Activated T-helper 9 cell treated with anti-CD3 and anti-CD28 coated beads, Interleukin-2, amount 50 U/mL, for 16 hours (primary cell): ENCODE measurements at regions not wholly inside any gene's neighbourhood (a gene's known extent, or its start where the extent isn't known, plus 50 kb on each side); places are given as distances from the start of the nearest gene placed in this dataset.

ENCODE experiments used
- DNase-seq: peaks from one replicate; pipeline ENCODE4 v3.0.0-alpha.2; 2020; ENCODE audit warnings: low read depth

DNA sequence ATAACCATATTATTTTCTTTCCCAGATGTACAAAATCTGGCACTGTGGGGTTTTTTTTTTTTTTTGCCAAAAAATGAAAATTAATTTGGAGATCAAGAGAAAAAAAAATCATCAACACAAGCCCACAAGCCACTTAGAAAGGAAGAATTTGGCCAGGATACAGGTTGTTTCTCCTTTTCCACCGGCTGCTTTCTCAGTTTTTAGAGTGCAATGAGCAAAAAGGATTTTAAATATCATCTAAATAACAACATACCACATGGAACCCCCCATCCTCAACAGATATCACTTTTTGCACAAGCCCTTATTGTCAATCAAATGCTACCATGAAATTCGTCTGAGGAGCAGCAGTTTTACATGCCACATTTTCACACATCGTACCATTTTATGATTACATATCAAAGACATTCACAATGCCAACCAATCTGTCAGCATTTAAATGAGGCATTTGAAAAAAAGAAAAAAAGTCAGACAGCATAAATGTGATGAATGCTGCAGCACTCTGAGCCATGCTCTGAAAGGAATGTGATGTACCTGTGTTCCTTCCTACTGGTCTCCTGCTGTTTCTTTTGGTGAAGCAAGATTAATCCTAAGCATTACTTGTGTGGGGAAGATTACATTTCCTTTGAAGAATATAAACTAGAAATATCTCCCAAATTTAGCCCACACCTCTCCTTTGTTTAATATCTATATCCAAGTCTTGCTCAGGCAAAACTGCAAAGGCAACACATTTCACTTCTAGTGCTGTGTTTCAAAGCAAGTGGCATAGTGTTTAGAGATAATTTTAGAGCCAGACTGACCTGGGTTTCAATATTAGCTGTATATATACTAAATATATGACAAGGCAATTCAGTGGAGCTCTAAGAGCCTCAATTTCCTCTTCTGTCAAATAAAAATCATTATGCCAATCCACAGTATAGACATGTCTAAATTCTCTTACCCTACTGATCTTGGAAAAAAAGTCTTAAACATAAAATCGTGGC, 391.3 kb downstream of the CMPK2 start:
- no peak for DNase-seq

DNA sequence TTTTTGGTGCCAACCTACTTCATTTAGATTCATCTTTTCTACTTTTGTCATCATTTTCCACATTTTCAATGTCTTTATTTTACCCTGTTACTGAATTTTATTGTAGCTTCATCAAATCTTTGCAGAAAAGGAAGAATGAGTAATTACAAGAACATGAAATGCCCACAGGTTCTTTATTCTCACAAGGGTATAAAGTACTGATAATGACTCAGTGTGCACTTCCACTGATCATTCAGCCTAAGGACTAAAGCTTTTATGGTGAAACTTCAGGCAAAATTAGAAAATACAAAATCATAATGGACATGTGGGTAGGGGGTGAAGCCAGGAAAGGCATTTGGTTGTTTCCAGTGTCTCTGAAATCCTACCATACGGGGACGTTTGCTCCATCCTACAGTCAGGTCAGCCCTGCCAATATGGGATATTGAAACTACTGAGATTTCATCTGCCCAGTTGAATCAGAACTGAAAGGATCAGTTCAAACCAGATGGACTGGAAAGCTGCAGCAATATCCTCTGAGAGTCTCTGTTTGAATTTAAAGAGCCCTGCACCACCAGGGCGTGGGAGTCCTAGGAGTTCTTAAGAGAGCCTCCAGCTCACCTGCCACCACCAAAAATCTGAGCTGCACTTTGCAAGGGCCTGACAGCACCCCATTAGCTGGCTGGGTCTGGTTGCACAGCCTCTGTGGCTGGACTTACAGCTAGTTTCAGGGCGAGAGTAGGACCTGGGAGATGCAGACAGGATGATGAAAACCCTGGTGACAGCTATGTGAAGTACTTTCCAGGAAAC, 390.4 kb downstream of the CMPK2 start:
- DNase-seq = no peak

DNA sequence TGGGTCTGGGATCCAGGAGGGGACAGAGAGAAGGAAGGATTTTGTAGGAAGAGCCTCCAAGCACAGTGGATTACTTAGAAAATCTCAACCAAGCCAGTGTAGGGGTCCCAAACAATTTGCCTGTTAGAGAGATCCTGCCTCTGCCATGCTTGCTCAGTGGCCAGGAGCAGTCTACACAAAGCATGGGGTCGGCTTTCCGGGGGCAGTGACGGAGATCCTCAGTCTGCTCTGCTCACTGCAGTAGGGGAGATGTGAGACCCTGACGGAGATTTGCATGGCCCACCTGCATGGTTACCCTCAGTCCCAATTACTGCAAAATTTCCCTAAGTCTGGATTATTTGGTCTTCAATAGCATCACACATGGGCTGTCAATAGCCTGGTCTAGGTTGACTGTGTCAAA, 385.2 kb downstream of the CMPK2 start:
- no peak for DNase-seq

DNA sequence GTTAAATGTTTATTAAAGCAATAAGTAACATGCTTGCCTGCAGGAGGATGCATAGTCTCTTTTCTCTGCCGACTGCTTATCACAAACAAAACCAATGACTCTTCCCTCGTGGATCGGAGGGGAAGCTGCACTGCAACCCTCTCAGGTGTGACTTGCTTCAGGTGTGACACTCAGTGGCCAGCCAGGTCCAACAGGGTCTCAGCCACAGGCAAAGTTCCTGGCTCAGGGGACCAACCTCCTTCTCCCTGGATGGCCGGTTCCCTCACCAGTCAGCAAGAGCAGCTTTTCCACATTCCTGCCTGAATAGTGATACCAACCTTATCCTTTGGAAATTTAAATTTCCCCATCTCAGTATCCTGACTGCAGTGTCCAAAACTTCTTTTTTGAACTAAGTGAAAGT, 383.5 kb downstream of the CMPK2 start:
- no peak for DNase-seq

DNA sequence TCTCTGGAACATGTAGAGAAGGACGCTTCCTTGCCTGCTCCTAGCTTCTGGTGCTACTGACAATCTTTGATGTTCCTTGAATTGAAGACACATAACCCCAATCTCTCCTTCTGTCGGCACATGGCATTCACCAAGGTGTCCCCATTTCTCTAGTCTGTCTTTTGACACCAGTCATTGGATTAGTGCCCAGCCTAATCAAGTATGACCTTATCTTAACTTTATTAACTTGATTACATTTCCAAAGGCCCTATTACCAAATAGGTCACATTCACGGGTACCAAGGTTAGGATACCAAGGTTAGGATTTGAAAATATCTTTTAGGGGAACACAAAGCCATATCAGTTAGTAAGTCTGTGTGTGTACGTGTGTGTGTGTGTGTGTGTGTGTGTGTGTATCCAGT, 377.9 kb downstream of the CMPK2 start:
- no peak for DNase-seq

DNA sequence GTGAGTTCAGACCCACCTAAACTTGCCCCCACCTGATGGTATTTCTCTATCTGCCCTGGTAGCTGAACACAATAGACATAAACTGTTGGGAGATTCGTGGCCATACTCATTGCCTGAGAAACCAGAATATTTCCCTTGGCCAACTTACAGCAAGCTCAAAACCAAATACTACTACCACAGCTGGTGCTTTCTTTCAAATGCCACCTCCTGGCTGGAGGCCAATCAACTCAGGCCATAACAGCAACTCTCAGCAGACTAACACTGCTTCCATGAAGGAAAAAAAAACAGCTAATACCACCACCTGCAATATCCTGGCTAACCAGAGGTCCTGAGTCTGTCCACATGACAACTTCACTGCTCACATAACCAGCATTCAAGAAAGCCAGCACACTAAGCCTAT, 373.1 kb downstream of the CMPK2 start:
- no peak for DNase-seq

DNA sequence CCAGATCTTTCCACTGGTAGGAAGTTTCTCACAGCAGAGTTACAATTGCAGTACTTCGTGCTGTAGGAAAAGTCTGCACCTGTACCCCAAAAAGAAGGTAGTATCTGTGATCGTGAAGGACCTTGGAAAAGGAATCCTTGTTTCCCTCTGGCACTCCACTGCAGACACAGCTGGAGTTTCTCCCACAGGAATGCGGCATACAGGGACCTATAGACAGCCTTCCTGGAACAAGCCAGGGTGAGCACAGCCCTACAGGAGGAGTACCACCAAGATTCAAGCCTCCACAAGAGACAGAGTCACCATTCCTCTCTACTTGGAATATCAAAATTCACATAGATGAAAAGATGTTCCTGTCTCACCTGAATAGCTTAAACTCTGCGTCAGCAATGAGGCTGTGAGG, 372.4 kb downstream of the CMPK2 start:
- DNase-seq = no peak

DNA sequence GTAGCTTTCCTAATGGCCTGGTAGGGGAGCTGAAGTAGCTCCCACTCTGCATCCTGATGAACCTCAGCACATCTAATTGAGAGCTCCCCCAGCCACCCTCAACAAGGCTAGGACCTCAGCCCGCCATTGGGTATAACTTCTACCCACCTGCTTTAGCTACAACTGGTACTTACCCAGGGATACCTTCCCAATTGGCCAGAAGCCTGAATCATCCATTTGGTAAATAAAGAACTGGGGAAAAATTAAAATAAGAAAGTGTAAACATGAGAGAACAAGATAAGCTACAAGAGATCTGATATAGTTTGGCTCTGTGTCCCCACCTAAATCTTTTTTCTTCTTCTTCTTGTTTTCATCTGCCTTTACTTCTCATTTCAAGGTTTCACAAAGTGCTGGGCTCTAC, 372.0 kb downstream of the CMPK2 start:
- DNase-seq = no peak

DNA sequence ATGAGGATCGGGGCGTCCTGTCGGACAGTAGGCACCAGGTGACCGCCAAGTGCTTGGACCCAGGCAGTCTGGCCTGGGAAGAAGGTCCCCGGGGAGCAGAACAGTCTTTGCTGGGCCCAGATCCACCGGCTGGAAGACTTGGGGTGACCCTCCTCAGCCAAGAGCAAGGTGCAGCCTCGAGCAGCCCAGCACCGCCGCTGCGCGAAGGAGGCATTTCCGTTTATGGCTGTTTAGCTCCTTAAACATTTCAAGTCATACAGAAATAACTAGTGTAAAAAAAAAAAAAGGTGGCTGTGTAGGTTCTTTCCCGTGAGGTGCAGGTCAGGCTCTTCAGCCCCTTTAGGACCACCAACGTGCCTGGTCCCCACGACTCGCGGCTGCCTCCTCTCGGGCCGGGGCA, 370.2 kb downstream of the CMPK2 start:
- DNase-seq = no peak

DNA sequence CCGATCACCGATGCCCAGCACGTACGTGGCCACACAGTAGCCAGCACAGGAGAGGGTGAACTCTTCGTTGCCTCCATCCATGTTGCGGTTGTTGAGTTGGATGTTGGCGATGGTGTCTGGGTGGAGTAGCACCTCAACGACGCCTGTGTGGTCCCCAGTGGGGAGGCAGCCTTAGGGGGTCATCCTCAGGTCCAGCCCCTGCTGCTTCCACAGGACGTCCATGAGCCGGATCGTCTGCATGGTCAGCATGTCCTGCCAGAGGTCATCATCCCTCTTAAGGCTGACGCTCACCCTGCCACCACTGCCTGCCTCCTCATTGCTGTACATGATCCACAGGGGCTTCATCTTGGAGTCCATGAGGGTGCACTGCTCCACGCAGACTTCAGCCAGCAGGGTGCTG, 369.3 kb downstream of the CMPK2 start:
- no peak for DNase-seq

DNA sequence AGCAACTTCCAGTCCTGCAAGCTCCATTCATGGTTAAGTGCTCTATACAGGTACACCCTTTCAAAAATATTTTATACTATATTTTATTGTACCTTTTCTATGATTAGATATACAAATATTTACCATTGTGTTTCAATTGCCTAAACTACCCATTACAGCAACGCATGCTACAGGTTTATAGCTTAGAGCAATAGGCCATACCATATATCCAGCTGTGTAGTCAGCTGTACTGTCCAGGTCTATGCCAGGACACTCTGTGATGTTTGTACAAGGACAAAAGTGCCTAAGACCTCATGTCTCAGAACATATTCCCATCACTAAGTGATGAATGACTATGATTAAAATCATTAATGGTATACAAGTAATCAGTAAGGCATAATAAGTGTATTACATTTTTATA, 368.7 kb downstream of the CMPK2 start:
- DNase-seq = no peak

DNA sequence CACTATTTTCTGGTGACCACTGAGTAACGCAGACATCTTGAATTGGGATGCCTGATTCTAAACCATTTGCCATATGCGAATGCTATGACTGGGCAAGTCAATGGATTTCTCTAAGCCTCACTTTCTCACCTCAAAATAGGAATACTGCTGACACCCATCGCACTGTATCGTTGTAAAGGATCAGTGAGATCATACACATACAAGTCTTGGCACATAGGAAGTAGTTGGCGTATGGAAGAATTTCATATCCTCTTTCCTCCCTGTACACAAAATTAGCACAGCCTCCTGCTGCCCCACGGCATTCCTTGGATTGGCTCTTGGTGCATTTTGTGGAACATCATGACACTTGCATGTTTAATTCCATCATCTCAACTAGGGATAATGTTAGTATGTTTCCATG, 366.9 kb downstream of the CMPK2 start:
- no peak for DNase-seq

DNA sequence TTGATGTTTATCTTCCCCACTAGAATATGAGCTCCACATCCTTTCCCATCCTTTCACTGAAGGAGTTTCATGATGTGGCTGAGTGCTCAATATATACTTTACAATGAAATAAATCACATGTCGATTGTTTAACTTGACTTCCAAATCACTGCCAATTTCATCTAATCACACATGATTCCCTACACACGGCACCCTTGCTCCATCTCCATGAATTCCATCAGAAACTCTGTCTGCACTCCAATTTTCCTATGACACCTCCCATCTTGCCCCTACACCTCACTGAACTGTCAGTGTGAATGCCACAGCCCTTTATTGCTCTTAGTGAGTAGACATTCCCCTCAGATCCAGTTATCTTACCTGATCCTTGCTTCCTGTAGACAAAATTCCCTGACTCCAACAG, 366.0 kb downstream of the CMPK2 start:
- DNase-seq = no peak

DNA sequence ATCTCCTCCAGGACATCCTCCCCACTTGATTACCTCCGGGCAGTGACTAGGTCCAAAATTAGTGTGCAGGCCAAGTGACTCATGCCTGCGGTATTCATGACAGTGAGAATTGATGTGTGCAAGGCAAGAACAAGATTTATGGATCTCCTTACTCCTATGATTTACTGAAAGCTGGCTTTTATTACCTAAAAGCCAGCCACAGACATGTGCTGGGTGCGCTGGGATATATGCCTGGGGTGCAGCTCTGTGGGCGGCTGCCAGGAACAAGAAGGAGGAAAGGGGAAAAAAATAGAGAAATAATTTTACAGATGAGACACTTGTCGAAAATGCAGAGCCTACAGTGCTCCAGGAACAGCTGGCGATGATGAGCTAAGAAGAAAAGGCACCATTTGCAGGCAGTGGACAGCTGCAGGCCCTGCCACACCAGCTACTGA, 359.3 kb downstream of the CMPK2 start:
- no peak for DNase-seq

DNA sequence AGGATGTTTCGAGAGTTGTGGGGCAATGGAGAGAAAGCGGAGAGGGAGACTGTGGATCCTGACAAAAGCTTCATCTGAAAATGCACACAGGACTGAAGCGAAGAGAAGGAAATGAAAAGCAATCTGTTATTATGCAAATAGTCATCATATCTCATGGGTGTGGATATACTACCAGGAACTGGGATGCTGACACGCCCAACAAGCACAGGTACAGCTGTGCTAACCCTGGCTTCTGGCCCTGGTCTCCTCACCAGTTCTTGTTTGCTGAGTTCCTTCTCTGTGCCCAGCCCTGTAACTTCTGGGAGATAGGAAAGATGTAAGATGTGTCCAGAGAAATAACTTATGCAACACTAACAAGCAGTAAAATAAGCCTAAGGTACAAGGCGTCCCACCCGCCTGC, 358.8 kb downstream of the CMPK2 start:
- DNase-seq = no peak

DNA sequence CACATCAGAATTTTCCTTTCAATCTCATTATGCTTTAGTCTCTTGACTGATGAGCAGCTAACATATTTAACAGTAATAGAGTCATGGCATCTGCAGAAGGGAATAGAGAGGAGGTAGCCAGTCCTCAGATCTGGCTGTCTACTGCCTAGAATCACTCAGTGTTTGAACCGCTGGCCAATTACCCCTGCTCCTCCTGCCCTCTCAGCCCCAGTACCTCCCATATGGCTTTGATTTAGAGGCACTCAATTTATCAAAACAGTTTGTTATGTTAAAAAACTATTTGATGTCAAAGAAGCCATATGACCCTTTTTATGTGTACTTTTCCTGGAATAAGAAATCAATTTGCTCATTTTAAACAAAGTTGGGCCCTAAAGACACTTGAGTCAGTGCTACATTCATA, 355.2 kb downstream of the CMPK2 start:
- no peak for DNase-seq

DNA sequence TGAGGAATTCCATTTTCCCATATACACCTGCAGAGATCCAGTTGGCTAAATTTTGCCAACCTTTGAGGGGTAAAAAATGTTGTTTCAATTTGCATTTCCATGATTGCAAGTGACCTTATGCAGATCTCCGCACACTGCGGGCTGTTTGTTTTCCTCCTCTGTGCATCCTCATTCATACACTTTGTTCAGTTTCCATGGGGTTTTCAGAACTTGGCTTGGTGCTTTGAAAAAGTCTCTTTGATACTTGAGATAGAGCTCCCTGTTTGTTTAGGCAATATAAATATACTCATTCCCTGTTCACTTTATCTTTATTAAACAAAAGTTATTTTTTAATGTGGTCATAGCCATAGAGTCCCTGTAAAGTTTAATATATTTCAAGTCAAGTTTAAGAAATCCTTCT, 353.1 kb downstream of the CMPK2 start:
- no peak for DNase-seq

DNA sequence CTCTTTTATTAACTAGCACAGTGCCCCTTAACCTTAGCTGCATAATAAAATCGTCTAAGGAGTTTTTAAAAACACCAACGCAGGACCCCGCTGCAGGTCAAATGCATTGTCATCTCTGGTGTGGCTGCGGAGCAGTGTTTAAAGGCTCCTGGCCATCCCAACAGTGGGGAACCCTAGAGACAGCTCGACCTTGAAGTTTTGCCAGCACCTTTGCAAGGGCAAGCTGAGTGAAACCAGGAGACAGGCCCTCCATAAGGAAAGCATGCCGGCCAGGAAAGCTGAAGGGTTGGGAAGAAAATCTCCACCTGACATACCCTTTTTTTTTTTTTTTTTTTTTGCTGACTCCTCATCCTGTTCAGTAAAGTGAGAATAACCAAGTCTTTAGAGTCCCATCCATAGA, 349.0 kb downstream of the CMPK2 start:
- DNase-seq = no peak

DNA sequence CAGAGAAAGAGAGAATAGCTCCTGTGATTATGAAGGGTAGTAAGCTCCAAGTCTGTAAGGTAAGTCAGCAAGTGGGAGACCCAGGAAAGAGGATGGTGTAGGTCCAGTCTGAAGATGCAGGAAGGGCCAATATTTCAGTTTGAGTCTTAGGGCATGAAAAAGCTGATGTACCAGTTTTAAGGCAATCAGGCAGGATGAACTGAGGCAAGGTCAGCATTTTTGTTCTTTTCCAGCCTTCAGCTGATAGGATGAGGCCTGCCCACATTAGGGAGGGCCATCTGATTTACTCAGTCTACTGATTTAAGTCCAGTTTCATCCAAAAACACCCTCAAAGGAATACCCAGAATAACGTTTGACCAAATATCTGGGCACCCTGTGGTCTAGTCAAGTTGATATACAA, 347.3 kb downstream of the CMPK2 start:
- no peak for DNase-seq

DNA sequence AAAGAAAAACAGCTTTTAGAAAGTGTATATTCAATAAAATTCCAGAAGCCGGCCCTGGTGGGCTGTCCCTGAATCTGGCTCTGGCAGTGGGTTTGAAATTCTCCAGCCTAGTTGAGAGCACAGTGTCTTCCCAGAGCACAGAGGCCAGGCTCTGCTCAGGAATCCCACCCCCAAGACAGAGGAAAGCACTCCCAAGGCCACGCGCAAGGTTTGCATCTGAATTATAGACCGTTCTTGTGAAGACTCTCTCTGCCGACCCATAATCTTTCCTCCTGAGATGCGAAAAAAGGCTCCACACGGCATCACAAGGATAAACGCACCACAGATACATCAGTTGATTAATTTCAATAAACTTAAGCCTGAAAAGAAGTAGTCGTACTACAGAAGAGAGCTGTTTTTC, 342.2 kb downstream of the CMPK2 start:
- DNase-seq = no peak

DNA sequence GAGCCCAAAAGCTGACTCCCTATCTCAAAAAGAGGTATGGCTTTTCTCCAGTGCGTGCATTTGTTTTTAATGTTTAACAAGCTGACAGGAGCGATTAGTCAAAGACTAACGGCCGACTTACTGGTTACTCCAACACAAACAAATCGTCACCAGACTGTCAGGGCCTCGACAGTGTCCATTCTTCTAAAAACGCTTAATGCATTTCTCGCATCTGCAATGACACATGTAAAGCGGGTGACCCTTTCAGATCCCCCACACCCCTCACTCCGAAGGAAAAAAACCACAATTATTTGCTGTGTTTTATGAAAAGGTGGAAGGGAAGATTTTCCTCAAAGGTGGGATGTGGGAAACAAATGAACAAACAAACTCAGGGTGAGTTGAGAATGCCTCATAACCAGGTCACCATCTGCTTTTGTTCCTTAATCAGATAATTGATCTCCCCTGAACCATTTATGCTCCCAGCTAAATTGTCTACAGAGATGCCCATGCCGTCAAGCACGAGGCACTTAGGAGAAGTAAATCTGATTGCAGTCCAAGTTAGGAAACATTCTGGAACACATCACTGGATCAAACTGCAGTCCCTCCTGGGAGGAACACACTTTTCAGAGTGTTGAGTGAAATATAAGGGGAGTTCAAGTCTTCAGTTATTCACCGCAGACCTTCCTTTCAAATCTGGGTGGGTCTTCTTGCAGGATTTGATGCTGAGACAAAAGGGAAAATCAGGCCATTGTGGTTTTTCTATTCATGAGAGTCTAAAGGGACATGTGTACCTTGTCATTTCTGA, 340.8 kb downstream of the CMPK2 start:
- no peak for DNase-seq

DNA sequence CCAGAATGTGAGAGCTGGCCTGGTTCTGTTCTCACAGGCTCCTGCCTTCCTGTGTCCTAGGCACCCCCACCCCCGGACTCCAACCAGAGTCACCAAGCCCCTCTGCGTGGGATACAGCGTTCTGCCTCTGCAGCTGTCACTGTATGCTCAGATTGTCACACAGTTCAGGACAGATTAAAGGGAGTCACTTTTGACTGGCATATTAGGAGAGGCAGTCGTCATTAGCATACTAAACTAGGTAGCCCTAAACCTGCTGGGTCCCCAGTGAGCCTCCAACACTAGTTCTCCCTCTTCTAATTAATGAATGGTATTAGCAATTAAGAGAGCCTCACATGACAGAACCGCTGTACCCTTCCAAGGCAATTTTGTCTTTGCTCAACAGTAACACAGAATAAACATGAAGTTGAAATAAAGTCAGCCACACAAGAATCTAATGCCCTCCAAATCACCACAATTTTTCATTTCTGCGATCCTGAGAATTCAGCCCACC, 340.2 kb downstream of the CMPK2 start:
- no peak for DNase-seq
